ENCODE measurements at regions not wholly inside any gene's neighbourhood (a gene's known extent, or its start where the extent isn't known, plus 50 kb on each side); places are given as distances from the start of the nearest gene placed in this dataset.

GRCh38 chr2:5125017-5125730 lies 567.0 kb upstream of the SOX11 start:
- TF ChIP-seq ZNF133 (tag by site-specific recombination; IDR thresholded peaks at IDR 0.05) (no peak), MZF1 (tag by site-specific recombination; IDR thresholded peaks at IDR 0.05; ENCODE audit: borderline replicate concordance) (no peak), ZNF24 (tag by site-specific recombination; IDR thresholded peaks at IDR 0.05) (no peak), ZNF341 (tag by site-specific recombination; IDR thresholded peaks at IDR 0.05; ENCODE audit: low read depth) (no peak)
